HG03558 (cell line): ENCODE measurements at regions not wholly inside any gene's neighbourhood (a gene's known extent, or its start where the extent isn't known, plus 50 kb on each side); places are given as distances from the start of the nearest gene placed in this dataset.

Source experiments
- ATAC-seq: cut with Tn5 transposase; IDR thresholded peaks from one replicate; pipeline ENCODE4 v1.9.1; 2021; ENCODE audit warnings: moderate number of reproducible peaks; ENCODE audit not compliant: unreplicated experiment; ENCODE audit errors: extremely low read depth

DNA sequence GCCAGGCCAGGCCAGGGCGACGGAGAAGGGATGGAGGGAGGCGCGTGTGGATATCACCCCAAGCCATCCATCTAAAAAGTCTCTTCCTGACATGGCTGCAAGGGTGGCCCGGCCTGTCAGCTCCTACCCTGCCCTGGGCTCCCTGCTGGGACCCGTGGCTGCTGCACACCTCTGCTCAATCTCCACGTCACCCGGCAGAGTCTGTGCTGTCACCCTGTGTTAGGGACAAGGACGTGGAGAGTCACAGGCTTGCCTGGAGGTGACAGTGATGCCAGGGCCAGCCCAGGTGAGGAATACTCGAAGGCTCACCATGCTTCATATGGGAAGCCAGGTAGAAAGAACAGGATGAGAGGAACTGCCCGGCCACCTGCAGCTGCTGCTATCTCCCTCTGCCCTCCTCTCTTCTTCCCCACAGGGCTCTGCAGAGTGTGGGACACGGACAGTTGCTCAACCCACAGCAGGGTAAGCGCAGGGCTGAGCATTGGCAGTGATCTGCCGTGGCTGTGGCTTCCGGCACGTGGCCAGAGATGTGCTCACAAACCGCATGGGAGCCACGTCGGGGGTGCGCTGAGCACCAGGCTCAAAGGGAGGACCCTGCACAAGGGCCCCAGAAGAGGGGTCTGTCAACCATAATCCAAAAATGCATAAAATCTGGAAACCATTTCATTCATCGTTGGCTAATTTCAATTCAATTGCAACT lies 214.3 kb downstream of the DLL1 start:
- ATAC-seq = no peak

DNA sequence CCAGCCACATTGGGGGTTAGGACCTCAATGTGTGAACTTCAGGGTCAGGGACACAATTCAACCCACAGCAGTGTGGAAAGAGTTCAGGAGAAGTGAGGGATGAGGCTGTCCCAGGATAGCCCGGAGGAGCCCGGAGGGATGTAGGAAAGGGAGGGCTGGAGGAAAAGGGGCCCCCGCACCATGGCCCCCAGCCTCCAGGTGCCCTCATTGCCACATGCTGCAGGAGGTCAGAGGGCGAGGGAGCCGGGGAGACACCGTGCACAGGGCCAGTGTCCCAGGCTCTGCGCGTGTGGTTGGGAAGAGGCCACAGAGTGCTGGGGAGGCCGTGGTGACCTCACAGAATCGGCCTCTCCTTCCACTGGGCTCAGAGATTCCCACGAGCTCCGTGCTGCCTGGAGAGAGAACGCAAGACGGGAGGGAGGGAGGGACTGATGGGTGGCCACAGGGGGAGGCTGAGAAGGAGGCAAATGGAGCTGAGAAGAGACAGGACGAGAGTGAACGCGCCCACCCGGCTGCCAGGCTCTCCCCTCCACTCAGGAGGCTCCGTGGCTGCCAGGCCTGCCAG lies 215.1 kb downstream of the DLL1 start:
- ATAC-seq = no peak

- no peak for ATAC-seq
Measured at GRCh38 chr6:170074907-170075306, 216.0 kb downstream of the DLL1 start.

- ATAC-seq = no peak
Measured at GRCh38 chr6:170074435-170074834, 216.4 kb downstream of the DLL1 start.

DNA sequence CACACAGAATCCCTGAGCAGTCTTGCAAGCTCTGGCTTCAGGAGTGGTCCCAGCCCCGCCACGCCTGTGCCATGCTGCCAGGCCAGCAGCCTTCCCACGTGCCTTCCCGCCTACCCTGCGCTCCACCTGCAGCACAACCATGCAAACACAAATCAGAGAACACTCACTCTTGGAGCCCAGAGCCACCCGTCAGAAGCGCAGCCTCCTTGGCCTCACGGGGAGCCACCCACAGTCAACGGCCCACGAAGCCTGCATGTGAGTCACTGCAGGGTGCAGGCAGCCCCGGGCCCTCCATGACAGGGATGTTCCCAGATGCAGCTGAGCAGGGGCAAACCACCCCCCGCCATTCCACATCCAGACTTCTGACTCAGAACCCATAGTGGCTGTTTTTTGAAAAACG lies 217.0 kb downstream of the DLL1 start:
- ATAC-seq = no peak

GRCh38 chr6:170072246-170072645 lies 218.6 kb downstream of the DLL1 start:
- ATAC-seq = no peak

DNA sequence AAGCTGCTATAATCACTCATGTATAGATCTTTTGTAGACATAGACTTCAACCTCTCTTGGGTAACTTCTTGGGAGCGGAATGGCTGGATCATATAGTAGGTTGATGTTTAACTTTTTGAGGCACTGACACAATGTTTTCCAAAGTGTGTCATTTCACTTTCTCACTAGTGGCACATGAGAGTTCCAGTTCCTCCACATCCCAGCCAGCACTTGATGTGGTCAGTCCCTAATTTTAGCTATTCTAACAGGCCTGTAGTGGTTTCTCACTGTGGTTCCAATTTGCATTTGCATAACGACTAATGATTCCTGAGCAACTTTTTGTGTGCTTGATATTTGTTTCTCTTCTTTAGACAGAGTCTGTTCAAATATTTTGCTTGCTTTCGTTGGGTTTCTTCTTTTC lies 221.3 kb downstream of the DLL1 start:
- ATAC-seq = no peak

DNA sequence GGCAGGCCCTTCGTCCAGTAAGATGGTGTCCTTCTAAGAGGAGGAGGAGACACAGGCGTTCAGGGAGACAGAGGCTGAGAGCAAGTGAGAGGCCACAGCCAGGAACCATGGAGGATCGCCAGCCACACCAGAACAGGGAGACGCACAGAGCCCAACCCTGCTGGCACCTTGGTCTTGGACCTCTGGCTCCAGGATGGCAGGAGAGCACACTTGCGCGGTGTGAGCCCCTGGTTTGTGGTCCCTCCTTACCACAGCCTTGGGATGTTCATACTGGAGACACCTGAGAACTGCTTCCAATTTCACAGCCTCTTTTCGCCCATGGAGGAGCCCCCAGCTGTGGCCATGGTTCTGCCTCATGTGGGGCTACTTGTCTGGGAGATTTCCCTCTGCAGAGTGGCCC lies 222.4 kb downstream of the DLL1 start:
- no peak for ATAC-seq

DNA sequence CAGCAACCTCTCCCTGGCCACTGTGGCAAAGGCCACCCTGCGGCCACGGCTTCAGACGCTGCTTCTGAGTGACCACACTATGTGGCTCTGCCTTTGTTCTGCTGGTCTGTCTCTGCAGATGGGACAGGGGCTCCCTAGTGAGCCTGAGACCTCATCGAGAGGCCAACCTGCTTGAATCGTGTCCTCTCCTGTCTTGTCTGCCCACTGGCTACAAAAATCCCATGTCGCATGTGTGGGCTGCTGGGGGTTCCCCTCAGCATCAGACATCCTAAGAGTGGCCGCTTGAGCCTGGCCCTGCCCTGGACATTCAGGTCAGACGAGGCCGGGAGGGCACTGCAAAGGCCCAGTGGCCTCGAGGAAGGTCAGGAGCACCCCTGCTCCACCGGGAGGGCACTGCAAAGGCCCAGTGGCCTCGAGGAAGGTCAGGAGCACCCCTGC lies 222.9 kb downstream of the DLL1 start:
- ATAC-seq = no peak

DNA sequence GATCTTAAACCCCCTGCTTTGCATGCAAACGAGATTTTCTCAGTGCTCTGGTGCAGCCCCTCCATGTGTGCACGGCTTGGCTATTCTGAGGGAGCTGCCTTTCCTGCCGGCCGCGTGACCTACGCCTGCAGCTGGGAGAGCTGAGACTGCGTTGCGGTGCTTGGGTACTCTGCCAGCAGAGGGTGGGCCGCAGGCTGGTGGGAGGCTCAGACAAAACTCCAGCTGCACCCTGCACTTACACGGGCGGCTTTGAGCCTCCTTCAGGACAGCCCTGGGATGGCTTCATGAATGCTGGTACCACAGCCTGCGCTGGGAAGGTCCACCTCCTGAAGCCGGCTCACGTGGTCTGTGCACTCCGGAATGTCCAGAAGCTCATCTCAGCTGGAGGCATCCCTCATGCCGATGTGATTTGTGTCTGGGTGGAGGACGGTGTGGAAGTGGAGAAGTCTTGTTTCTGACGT lies 223.7 kb downstream of the DLL1 start:
- no peak for ATAC-seq

GRCh38 chr6:170066679-170067078 lies 224.2 kb downstream of the DLL1 start:
- no peak for ATAC-seq

GRCh38 chr6:170063851-170064602 lies 226.9 kb downstream of the DLL1 start:
- ATAC-seq = no peak

DNA sequence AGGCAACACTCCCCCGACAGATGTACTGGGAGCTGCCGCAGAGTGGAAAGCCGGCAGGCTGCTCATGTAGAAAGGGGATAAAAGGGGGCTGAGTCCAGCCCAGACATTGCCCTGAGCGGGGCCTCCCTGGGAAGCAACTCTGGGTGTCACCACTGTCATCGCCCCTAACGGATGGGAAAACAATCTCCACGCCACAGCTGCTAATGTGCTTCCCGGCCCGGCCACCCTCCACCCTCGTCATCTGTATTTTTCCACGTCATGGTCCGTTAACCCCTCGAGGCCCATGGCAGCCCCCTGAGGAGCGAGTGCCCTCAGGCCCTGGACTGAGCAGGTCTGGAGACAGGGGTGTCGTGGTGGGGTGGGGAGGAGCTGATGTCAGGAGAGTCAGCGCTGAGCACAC lies 227.4 kb downstream of the DLL1 start:
- ATAC-seq = no peak

GRCh38 chr6:170062915-170063241 lies 228.0 kb downstream of the DLL1 start:
- ATAC-seq = no peak

DNA sequence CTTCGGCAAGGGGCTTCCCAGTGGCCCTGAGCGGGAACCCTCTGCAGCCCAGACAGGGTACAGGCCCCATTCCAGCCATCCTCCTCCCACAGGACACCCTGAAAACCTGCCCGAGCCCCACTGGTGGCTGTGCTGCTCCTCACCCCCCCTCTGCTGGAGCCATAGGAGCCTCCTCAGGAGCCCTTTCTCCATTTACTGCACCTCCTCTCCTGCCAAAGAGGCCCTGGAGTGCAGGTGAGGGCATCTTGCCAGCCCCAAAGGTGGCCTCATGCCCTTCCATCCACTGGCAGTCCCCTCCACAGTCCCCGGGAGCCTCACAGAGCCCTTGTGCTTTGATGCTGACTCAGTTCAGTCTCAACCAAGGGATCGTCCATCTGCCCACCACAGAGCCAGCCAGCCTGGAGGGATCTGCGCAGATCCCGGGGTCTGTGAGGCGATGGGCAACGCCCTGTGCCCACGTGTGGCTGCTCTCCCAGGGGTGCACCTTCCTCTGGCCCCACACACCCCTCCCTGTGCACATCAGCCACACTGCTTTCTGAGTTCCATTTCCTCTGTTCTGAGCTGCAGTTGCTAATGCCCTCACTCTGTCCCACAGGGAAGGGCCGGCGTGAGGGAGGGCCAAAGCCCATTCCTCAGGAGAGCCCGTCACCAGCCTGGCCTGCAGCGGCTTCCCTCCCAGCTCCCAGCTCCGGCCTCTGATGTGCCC lies 228.5 kb downstream of the DLL1 start:
- ATAC-seq = no peak

DNA sequence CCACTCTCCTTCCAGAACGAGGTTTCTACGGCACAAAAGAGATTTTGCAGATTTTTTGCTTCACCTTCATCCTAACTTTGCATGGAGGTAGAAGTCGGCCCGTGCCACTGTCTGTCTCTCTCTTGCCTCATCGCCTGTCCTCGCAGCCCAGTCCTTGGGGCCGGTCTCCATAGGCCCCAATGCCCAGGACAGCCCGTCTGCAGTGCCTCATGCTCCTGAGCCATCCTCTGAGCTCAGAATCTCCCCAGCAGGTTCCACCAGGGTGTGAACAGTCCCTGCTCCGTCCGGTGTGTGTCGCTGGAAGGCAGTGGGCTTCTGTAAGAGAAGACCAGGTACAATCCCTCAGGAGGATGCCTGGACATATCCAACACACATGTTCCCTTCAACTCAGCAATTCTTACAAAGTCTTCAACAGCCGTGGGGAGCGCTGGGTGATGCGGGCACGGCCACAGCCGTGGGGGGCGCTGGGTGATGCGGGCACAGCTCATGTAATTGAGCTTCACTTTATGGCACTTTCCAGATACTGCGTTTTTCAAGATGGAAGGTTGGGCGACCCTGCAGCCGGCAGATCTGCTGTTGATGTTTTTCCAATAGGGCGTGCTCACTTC lies 231.9 kb downstream of the DLL1 start:
- no peak for ATAC-seq

GRCh38 chr6:170057961-170058877 lies 232.7 kb downstream of the DLL1 start:
- ATAC-seq = no peak

DNA sequence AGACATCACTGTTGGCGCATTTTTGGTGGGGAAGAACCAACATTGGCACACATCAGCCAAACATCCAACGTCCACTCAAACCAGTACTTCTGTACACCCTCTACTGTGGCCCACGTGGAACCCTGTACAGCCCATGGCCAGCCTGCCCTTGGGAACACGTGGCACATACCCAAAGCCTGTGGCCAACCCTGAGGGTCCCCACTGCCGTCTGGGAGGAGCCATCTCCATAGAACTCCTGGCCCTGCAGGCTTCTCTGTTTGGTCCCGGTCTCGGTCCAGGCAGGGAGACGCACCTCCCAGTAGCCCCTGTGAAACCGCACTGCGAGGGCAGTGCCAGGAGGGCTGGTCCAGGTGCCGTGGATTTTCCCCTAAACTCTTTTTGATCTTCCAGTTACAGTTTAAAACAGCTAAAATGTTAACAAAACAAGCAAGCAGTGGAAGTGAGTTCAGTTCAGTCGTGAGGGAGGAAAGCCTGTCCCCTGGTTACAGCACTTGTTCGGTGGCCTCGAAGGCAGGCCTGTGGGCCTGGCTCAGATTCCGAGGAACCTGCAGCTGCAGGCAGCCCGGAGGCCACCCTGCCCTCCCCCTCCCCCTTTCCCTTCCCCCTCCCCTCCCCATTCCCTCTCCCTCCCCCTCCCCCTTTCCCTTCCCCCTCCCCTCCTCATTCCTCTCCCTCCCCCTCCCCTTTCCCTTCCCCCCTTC lies 233.7 kb downstream of the DLL1 start:
- no peak for ATAC-seq

DNA sequence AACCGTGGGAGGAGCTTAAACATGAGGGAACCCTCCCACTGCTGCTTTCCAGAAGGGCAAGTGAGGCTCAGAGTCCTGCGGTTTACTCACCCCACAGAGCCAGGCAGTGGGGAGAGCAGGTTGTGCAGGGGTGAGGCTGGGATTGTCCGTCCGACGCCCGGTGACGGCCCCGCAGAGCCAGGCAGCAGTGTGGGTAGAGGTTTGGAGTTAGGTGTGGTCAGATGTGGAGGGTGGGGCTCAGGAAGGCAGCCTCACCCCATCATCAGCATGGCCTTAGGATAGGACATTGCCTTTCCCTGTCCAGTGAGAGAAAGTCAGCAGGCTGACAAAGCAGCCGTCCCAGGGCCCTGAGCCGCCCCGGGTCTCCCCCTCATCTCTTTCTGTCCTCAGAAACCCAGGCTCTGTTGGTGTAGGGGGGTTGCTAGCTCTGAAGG lies 234.6 kb downstream of the DLL1 start:
- ATAC-seq = no peak
